GM12865 (cell line): ENCODE measurements at regions not wholly inside any gene's neighbourhood (a gene's known extent, or its start where the extent isn't known, plus 50 kb on each side); places are given as distances from the start of the nearest gene placed in this dataset.

Experiments used
- DNase-seq: peaks from one replicate; pipeline ENCODE4 v3.0.0; 2010; ENCODE audit warnings: low read depth
- H3K4me3 ChIP-seq: 2 replicates; pipeline ENCODE4 v1.5.1; 2011; ENCODE audit warnings: mild to moderate bottlenecking, low read depth, low read length, control low read depth
- TF ChIP-seq, protein P1 (sequence below): IDR thresholded peaks from 2 replicates; pipeline ENCODE4 v1.5.1; 2011; ENCODE audit warnings: low read length, control low read depth, low read depth, inconsistent platforms; ENCODE audit not compliant: insufficient read depth; ENCODE audit errors: missing control alignments

DNA sequence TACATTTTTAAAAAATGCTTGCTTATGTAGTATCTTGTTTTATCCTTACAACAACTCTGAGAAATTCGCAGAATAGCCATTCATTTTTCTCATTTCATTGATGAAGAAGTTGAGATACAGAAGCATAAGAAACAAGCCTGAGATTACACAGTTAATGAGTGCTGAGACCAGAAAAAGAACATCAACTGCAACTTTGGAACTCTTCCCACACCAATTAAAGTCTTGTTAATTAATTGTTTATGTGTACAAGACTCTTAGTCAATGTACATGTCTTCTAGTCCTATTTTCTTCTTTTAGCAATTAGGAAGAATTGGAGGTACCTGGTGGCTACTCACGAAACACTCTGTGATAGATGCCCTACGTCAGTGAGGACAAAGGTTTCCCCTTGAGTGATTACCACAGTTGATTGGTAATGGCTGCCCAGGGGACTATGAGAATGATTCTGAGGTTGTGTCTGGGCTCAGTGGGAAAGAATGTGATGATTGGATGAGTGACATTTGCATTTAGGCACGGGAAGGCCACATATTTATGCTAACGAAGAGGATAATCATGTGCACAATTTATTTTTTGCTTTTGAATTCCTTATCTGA, 187.4 kb upstream of the KCNK2 start:
- TF ChIP-seq, protein P1, sequence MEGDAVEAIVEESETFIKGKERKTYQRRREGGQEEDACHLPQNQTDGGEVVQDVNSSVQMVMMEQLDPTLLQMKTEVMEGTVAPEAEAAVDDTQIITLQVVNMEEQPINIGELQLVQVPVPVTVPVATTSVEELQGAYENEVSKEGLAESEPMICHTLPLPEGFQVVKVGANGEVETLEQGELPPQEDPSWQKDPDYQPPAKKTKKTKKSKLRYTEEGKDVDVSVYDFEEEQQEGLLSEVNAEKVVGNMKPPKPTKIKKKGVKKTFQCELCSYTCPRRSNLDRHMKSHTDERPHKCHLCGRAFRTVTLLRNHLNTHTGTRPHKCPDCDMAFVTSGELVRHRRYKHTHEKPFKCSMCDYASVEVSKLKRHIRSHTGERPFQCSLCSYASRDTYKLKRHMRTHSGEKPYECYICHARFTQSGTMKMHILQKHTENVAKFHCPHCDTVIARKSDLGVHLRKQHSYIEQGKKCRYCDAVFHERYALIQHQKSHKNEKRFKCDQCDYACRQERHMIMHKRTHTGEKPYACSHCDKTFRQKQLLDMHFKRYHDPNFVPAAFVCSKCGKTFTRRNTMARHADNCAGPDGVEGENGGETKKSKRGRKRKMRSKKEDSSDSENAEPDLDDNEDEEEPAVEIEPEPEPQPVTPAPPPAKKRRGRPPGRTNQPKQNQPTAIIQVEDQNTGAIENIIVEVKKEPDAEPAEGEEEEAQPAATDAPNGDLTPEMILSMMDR = no peak
- H3K4me3 ChIP-seq = no peak overlapping the region
- no peak for DNase-seq

DNA sequence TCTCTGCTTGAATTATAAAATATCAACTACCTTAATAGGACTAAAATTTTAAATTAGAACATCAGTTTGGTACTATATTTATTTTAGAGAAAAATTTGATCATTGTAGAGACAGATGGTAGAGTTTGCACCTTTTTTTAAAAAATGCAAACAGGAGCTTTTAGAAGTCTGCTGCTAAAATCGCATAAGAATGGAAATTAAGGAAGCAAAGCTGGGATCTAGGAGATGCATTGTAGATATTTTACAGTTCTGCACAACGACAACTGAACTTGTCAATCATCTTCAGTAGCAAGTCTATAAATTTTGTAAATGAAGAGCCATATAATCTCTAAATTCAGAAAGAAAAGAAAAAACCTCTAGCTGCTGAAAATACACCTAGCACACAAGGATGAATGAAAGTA, 185.6 kb upstream of the KCNK2 start:
- H3K4me3 ChIP-seq = no peak overlapping the region
- TF ChIP-seq, protein P1 = no peak
- no peak for DNase-seq

DNA sequence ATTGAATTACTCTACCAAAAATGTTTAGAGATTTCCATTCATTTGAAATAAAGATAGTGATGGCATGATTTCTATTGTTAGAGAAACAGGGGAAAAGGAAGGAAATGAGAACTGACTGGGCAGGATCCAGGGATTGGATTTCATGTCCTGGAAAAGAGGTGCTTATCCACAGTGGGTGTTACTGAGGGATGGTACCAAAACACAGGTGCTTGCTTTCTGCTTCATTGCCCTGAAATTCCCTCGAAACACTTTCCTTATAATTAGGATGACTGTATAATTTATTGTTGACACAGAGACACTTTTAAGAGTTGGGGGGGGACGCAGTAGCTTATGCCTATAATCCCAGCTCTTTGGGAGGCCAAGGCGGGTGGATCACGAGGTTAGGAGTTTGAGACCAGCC, 185.0 kb upstream of the KCNK2 start:
- TF ChIP-seq, protein P1 = no peak
- no peak for DNase-seq
- no peak overlapping the region for H3K4me3 ChIP-seq

DNA sequence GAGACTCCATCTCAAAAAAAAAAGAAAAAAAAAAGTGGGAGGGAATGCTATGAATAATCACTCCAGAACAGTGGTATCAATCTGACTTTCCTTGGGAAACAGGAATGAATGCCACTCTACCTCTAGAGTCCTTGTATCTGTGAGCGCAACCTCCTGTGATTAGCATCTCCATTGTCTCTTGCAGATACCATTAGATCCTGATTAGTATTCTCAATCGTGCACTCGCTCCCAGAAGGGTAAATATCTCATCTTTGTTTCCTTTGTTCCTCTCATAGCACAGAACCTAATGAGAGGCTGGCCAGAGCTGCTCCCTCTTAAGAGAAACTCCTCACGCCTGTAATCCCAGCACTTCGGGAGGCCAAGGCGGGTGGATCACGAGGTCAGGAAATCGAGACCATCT, 184.4 kb upstream of the KCNK2 start:
- H3K4me3 ChIP-seq = no peak overlapping the region
- DNase-seq = no peak
- TF ChIP-seq, protein P1 = no peak

DNA sequence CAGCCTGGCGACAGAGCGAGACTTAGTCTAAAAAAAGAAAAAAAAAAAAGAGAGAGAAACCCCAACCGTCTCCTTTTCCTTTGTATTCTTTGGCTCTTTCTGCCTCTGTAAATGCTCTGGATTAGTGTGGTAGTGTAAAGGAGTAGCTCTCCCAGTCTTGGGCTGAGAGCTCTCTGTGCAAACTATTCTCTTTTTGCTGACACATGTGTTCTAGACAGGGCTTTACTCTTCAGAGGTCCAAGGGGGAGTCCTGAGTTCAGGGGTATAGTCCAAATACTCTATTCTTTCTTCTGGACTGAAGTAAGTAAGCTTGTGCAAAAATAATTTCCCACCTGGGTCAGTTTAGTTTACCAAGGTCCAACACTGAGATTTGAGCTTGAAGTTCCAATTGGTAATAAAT, 183.8 kb upstream of the KCNK2 start:
- no peak overlapping the region for H3K4me3 ChIP-seq
- no peak for DNase-seq
- TF ChIP-seq, protein P1 = no peak

DNA sequence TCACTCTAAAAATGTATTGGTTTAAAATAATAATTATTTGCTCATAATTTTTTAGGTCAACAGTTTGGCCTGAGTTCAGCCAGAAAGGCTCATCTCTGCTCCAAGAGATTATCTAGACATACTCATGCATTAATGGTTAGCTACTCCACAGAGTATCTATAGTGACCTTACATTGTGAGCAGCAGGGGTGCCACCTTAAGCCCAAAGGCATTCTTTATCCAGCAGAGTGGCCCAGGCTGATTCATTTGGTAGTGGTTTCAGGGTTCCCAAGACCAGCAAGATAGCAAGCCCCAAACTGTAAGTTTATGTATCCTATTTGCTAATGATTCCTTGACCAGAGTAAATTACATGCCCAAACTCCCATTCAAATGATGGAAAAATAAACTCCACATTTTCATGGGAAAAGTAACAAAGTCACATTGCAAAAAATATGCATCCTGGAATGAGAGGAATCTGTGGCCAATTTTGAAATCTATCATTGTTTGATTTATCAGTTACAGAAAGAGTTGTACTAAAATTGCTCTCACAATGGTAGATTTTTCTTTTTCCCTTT, 182.6 kb upstream of the KCNK2 start:
- DNase-seq = no peak
- no peak overlapping the region for H3K4me3 ChIP-seq
- TF ChIP-seq, protein P1 = no peak

DNA sequence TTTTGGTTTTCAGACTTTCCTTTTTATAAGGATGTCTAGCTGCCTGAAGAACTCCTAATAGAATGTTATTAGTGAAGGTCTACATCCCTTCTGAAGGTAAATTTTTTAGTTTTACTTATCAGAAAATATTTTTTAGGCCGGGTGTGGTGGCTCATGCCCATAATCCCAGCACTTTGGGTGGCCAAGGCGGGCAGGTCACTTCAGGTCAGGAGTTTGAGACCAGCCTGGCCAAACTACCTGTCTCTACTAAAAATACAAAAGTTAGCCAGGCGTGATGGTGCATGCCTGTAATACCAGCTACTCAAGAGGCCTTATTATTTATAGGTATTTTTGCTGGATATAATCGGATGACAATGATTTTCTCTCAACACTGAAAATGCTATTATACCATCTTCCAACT, 181.9 kb upstream of the KCNK2 start:
- H3K4me3 ChIP-seq = no peak overlapping the region
- no peak for DNase-seq
- TF ChIP-seq, protein P1 = no peak
